Loucy (cell line): ENCODE measurements at regions not wholly inside any gene's neighbourhood (a gene's known extent, or its start where the extent isn't known, plus 50 kb on each side); places are given as distances from the start of the nearest gene placed in this dataset.

Experiments used
- CTCF ChIP-seq: fragments of 200-600 bp; sonication (generic); conservative IDR thresholded peaks from 2 replicates; pipeline ENCODE4 v1.5.1; 2014; ENCODE audit warnings: mild to moderate bottlenecking, antibody characterized with exemption, low read length
- EZH2phosphoT487 ChIP-seq: fragments of 200-600 bp; IDR thresholded peaks from 2 replicates; pipeline ENCODE4 v1.6.1; 2018; ENCODE audit warnings: antibody characterized with exemption, mild to moderate bottlenecking, moderate library complexity, borderline replicate concordance

GRCh38 chr12:11951209-11951608 lies 119.5 kb upstream of the BCL2L14 start:
- TF ChIP-seq CTCF (no peak), EZH2phosphoT487 (no peak)
